ENCODE measurements at regions not wholly inside any gene's neighbourhood (a gene's known extent, or its start where the extent isn't known, plus 50 kb on each side); places are given as distances from the start of the nearest gene placed in this dataset.

DNA sequence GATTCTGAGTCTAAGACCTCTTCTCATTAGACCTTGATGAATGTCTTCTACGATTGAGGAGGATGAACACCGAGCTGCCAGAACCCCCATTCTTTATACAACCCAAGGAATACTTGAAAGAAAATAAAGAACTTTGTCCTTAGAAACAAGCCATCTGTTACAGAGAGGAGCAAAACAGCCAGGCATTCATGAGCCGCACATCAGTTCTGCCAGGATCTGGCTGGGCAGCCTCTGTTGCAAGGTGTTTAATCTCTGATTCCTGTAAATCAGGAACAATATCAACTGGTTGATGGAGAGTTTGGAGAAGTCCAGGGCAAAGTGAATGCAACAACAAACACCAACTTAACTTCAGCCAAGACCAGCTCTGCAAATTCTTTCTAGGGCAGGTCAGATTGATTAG lies 165.5 kb upstream of the DMAC1 start:
- TF ChIP-seq, protein P1, sequence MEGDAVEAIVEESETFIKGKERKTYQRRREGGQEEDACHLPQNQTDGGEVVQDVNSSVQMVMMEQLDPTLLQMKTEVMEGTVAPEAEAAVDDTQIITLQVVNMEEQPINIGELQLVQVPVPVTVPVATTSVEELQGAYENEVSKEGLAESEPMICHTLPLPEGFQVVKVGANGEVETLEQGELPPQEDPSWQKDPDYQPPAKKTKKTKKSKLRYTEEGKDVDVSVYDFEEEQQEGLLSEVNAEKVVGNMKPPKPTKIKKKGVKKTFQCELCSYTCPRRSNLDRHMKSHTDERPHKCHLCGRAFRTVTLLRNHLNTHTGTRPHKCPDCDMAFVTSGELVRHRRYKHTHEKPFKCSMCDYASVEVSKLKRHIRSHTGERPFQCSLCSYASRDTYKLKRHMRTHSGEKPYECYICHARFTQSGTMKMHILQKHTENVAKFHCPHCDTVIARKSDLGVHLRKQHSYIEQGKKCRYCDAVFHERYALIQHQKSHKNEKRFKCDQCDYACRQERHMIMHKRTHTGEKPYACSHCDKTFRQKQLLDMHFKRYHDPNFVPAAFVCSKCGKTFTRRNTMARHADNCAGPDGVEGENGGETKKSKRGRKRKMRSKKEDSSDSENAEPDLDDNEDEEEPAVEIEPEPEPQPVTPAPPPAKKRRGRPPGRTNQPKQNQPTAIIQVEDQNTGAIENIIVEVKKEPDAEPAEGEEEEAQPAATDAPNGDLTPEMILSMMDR (IDR thresholded peaks at IDR 0.05): no peak
- no peak for TF ChIP-seq POLR2A (IDR thresholded peaks at IDR 0.05)
